DND-41 (cell line): ENCODE measurements at regions not wholly inside any gene's neighbourhood (a gene's known extent, or its start where the extent isn't known, plus 50 kb on each side); places are given as distances from the start of the nearest gene placed in this dataset.
"Not testable (repeated sequence)": the region's sequence is repeated elsewhere in the genome, so short reads cannot be mapped to it uniquely, and the experiment has no call there.

Source experiments
- ATAC-seq: fragments of 200-7000 bp; cut with Tn5 transposase; 3 replicates; pipeline ENCODE4 v1.9.1; 2021; ENCODE audit warnings: low read depth; ENCODE audit not compliant: insufficient read depth
- DNase-seq: peaks from one replicate; pipeline ENCODE4 v3.0.0-alpha.2; 2020
- H2AFZ ChIP-seq: 2 replicates; pipeline ENCODE4 v1.6.0; 2012; ENCODE audit warnings: low read depth, low read length
- H3K27ac ChIP-seq: 2 replicates; pipeline ENCODE4 v1.5.1; 2012; ENCODE audit warnings: low read length, inconsistent platforms
- H3K27me3 ChIP-seq: fragments of 200-600 bp; sonication (generic); 2 replicates; pipeline ENCODE4 v1.6.0; 2012; ENCODE audit warnings: low read length, mild to moderate bottlenecking, inconsistent platforms; ENCODE audit not compliant: insufficient read depth, poor library complexity
- H3K36me3 ChIP-seq: 2 replicates; pipeline ENCODE4 v1.5.1; 2012; ENCODE audit warnings: low read length, inconsistent platforms; ENCODE audit not compliant: insufficient read depth
- H3K4me1 ChIP-seq: 2 replicates; pipeline ENCODE4 v1.5.1; 2012; ENCODE audit warnings: mild to moderate bottlenecking, low read length; ENCODE audit not compliant: insufficient read depth
- H3K4me2 ChIP-seq: 2 replicates; pipeline ENCODE4 v1.6.0; 2012; ENCODE audit warnings: mild to moderate bottlenecking, moderate library complexity, low read length, inconsistent platforms; ENCODE audit not compliant: insufficient read depth
- H3K4me3 ChIP-seq, 2 experiments: fragments of 200-600 bp in 1 of 2; shearing (Covaris generic) in 1 of 2; 2 replicates each; pipeline ENCODE4 v1.5.1; 2012 to 2016; ENCODE audit warnings: inconsistent platforms in 2 of 2, low read length in 2 of 2, mild to moderate bottlenecking in 2 of 2, low read depth in 1 of 2, moderate library complexity in 1 of 2
- H3K79me2 ChIP-seq: 2 replicates; pipeline ENCODE4 v1.6.0; 2012; ENCODE audit warnings: low read length, inconsistent platforms; ENCODE audit not compliant: insufficient read depth
- H3K9ac ChIP-seq: 2 replicates; pipeline ENCODE4 v1.6.0; 2012; ENCODE audit warnings: low read depth, mild to moderate bottlenecking, inconsistent platforms, low read length, moderate library complexity
- H3K9me3 ChIP-seq: 2 replicates; pipeline ENCODE4 v1.5.1; 2012; ENCODE audit warnings: low read length, moderate library complexity, mild to moderate bottlenecking, inconsistent platforms; ENCODE audit not compliant: insufficient read depth, severe bottlenecking
- H4K20me1 ChIP-seq: 2 replicates; pipeline ENCODE4 v1.6.0; 2012; ENCODE audit warnings: low read length; ENCODE audit not compliant: insufficient read depth
- EZH2 ChIP-seq: IDR thresholded peaks from 3 replicates; pipeline ENCODE4 v1.6.1; 2012; ENCODE audit warnings: borderline replicate concordance, low read depth, mild to moderate bottlenecking, moderate library complexity, low read length, inconsistent platforms; ENCODE audit not compliant: severe bottlenecking
- TF ChIP-seq, protein P1 (sequence below): IDR thresholded peaks from 2 replicates; pipeline ENCODE4 v1.5.1; 2012; ENCODE audit warnings: borderline replicate concordance, low read length, moderate library complexity, mild to moderate bottlenecking; ENCODE audit not compliant: poor library complexity, severe bottlenecking; ENCODE audit errors: extremely low read depth

DNA sequence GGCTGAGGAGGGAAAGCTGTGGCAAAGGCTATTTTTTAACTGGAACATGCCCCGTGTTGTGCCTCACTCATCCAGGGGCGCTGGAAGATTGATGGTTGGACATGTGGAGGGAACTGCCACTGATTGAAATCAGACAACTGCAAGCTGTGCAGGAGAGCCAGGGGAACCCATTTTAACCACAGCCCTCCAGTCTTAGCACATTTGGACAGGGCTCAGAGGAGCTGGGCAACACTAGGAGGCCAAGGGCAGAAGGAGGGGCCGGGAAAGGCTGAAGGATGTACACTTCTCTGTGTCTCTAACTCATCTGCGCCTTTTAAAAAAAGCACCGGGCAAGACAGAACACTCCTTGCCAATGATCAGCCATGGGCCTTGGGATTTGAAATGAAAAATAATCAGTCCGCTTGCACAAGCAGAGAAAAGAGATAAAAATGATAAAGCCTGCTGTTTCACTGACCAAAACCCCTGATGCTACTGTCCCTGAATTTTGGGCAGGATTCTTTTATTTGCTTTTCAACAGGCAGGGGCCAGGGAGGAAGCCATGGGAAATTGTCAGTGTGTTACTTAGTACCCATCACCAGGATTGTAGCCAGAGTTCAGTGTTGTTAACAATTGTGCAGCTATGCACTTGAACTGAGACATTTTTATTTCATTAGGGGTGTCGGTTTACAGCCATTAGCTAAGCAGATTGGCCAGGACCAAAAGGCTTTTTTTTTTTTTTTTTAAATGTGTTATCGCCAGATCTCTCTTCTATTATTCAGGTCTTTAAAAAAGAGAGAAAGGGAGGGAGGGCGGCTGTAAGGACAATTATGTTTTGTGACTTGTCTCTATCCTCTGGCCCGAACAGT, 109.3 kb upstream of the EYA4 start:
- Histone ChIP-seq H3K9ac (no peak overlapping the region), H3K4me1 (no peaks in the 10 kb centered on the region), H3K27me3 (no peaks in the 10 kb centered on the region), H3K4me3 (no peak overlapping the region), H3K79me2 (no peaks in the 10 kb centered on the region), H2AFZ (no peak overlapping the region), H4K20me1 (no peaks in the 10 kb centered on the region), H3K36me3 (no peaks in the 10 kb centered on the region), H3K4me2 (no peak overlapping the region), H3K9me3 (no peaks in the 10 kb centered on the region), H3K27ac (no peak overlapping the region)
- ATAC-seq, result no peak
- DNase-seq, result no peak
- TF ChIP-seq EZH2, result no peak
- TF ChIP-seq, protein P1, sequence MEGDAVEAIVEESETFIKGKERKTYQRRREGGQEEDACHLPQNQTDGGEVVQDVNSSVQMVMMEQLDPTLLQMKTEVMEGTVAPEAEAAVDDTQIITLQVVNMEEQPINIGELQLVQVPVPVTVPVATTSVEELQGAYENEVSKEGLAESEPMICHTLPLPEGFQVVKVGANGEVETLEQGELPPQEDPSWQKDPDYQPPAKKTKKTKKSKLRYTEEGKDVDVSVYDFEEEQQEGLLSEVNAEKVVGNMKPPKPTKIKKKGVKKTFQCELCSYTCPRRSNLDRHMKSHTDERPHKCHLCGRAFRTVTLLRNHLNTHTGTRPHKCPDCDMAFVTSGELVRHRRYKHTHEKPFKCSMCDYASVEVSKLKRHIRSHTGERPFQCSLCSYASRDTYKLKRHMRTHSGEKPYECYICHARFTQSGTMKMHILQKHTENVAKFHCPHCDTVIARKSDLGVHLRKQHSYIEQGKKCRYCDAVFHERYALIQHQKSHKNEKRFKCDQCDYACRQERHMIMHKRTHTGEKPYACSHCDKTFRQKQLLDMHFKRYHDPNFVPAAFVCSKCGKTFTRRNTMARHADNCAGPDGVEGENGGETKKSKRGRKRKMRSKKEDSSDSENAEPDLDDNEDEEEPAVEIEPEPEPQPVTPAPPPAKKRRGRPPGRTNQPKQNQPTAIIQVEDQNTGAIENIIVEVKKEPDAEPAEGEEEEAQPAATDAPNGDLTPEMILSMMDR, result no peak

DNA sequence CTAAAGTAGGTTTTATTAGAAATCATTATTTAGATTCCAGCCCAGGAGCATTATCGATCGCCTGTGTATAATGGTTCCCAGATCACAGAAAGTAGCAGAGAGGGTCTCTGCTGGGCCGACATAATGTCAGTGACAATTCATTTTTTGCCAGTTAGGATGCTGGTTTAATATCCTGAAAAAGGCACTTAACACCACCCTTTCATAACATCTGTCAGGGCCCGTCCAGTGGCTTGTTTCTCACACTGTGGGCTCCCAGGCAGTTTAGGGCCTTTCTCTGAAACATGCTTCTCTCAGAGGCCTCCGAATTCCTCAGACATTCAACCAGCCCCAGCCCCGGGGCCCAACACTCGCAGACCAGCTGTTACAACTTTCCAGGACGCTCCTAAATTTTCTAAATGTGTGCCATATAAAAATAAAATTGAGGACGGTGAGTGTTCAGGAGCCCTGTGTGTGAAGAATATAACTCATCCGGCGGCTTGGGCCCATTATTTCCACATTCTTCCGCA, 108.6 kb upstream of the EYA4 start:
- Histone ChIP-seq H3K9me3 (no peaks in the 10 kb centered on the region), H3K36me3 (no peaks in the 10 kb centered on the region), H3K79me2 (no peaks in the 10 kb centered on the region), H3K27me3 (no peaks in the 10 kb centered on the region), H3K4me3 (no peak overlapping the region), H3K27ac (no peak overlapping the region), H3K4me1 (no peaks in the 10 kb centered on the region), H3K4me2 (no peak overlapping the region), H3K9ac (no peak overlapping the region), H2AFZ (no peak overlapping the region), H4K20me1 (no peaks in the 10 kb centered on the region)
- ATAC-seq, result no peak
- TF ChIP-seq, protein P1, result no peak
- TF ChIP-seq EZH2, result no peak
- no peak for DNase-seq

DNA sequence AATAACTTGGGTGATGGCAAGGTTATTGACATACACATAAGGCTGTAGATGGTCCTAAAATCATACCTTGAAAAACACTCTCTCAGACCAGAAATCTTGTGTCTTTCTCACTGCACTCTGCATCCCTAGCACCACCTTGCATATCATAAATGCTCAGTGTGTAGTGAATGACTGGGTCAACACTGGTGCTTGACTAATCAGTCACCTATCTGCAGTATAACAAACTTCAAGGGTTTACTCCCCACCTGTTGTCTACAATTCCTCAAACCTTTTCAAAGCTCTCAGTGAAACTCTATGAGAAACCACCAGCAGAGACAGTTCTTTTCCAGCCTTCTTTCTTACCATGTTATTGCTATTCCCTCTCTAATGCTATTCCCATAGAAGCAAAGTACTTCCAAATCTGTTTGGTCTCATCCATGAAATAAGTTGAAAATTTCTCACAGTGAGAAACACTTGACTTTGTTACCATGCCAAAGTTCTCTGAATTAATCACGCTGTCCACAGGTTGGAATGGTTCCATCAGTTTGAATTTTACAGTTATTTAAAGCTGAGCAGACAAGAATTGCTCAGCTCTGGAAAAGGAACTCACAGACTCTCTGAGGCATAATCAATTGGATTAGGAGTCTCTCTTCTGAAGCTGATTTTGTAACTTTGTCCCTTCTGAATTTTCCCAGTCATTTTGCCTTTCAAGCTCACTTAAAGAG, 104.8 kb upstream of the EYA4 start:
- no peaks in the 10 kb centered on the region for H3K27me3 ChIP-seq
- no peaks in the 10 kb centered on the region for H3K4me1 ChIP-seq
- no peaks in the 10 kb centered on the region for H4K20me1 ChIP-seq
- ATAC-seq (no peak), DNase-seq (no peak)
- no peak overlapping the region for H3K27ac ChIP-seq
- H3K36me3 ChIP-seq, result no peaks in the 10 kb centered on the region
- no peak overlapping the region for H3K4me2 ChIP-seq
- no peak overlapping the region for H3K9ac ChIP-seq
- H3K79me2 ChIP-seq, result no peaks in the 10 kb centered on the region
- TF ChIP-seq EZH2, result no peak
- TF ChIP-seq, protein P1, result no peak
- no peak overlapping the region for H3K4me3 ChIP-seq
- no peaks in the 10 kb centered on the region for H3K9me3 ChIP-seq
- H2AFZ ChIP-seq, result no peak overlapping the region

DNA sequence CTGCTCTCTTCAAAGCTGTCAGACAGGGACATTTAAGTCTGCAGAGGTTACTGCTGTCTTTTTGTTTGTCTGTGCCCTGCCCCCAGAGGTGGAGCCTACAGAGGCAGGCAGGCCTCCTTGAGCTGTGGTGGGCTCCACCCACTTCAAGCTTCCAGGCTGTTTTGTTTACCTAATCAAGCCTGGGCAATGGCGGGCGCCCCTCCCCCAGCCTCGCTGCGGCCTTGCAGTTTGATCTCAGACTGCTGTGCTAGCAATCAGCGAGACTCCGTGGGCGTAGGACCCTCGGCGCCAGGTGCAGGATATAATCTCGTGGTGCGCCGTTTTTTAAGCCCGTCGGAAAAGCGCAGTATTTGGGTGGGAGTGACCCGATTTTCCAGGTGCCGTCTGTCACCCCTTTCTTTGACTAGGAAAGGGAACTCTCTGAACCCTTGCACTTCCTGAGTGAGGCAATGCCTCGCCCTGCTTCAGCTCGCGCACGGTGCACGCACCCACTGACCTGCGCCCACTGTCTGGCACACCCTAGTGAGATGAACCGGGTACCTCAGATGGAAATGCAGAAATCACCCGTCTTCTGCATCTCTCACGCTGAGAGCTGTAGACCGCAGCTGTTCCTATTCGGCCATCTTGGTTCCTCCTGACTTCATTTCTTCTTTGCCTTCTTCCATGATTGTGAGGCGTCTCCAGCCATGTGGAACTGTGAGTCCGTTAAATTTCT, 93.5 kb upstream of the EYA4 start:
- not testable (repeated sequence) for H3K4me3 ChIP-seq, H2AFZ ChIP-seq, ATAC-seq, H3K4me1 ChIP-seq, H3K27me3 ChIP-seq, H3K27ac ChIP-seq, H3K79me2 ChIP-seq, H3K4me2 ChIP-seq, H3K9ac ChIP-seq, H3K36me3 ChIP-seq, H3K9me3 ChIP-seq, DNase-seq, H4K20me1 ChIP-seq
